A549 (cell line): ENCODE measurements at regions not wholly inside any gene's neighbourhood (a gene's known extent, or its start where the extent isn't known, plus 50 kb on each side); places are given as distances from the start of the nearest gene placed in this dataset.
A peak's percentile ranks its signal among the peaks of the same experiment; 100 is the strongest.

Source experiments
- ATAC-seq, 2 experiments: fragments of 200-7000 bp in 1 of 2; fragments of >200 bp in 1 of 2; cut with Nextera tagmentation in 1 of 2; cut with Tn5 transposase in 1 of 2; 3 replicates each; pipeline versions ENCODE4 v1.8.0 to v1.9.1; 2018 to 2020; ENCODE audit warnings: mild to moderate bottlenecking in 1 of 2, moderate library complexity in 1 of 2
- CTCF ChIA-PET: fragments of 300-600 bp; sonication (Branson Sonifier 250); formaldehyde crosslinking; extraction: SDS; loops from one replicate; lab custom pipeline; 2021; ENCODE audit warnings: antibody characterized with exemption, inconsistent platforms; lab: Yijun Ruan, JAX
- POLR2A ChIA-PET: fragments of 350-600 bp; formaldehyde crosslinking; extraction: SDS; loops from one replicate; lab custom pipeline; 2021; ENCODE audit warnings: antibody characterized with exemption, inconsistent platforms; lab: Yijun Ruan, JAX
- DNase-seq, 2 experiments: peaks; one replicate each; pipeline versions ENCODE4 v3.0.0 to v3.0.0-alpha.2; 2011 to 2016; ENCODE audit warnings: low read depth in 1 of 2, low spot score in 1 of 2
- FAIRE-seq: peaks from 2 replicates; lab custom pipeline; 2011; peaks lifted over from hg19 to GRCh38; lab: Jason Lieb, UNC
- H3K27ac ChIP-seq, 2 experiments: fragments of >200 bp; sonication (Bioruptor Twin); formaldehyde crosslinking; 3 replicates each; pipeline ENCODE4 v1.5.1; 2016 to 2017
- H3K4me1 ChIP-seq: fragments of >200 bp; sonication (Bioruptor Twin); formaldehyde crosslinking; 3 replicates; pipeline ENCODE4 v1.6.1; 2016
- H3K4me2 ChIP-seq: fragments of >200 bp; sonication (Bioruptor Twin); formaldehyde crosslinking; 3 replicates; pipeline ENCODE4 v1.6.1; 2016
- H3K4me3 ChIP-seq: fragments of >200 bp; sonication (Bioruptor Twin); formaldehyde crosslinking; 3 replicates; pipeline ENCODE4 v1.5.1; 2016
- H3K9me3 ChIP-seq: fragments of >200 bp; sonication (Bioruptor Twin); formaldehyde crosslinking; 3 replicates; pipeline ENCODE4 v1.6.1; 2016
- BHLHE40 ChIP-seq: IDR thresholded peaks from 2 replicates; pipeline ENCODE4 v1.6.1; 2012; ENCODE audit warnings: low read depth, low read length, inconsistent platforms
- CBX8 ChIP-seq: fragments of 200-600 bp; sonication (generic); IDR thresholded peaks from 2 replicates; pipeline ENCODE4 v1.6.1; 2016
- FOSL2 ChIP-seq, 2 experiments: fragments of 450-650 bp in 1 of 2; fragments of >200 bp in 1 of 2; sonication (Bioruptor Twin) in 1 of 2; formaldehyde crosslinking; IDR thresholded peaks; 2 replicates each; pipeline versions ENCODE4 v1.5.0 to v1.6.1; 2016 to 2020; ENCODE audit warnings: mild to moderate bottlenecking in 1 of 2, moderate library complexity in 1 of 2
- FOXS1 ChIP-seq: fragments of 250-450 bp; sonication (Bioruptor Pico); IDR thresholded peaks from 2 replicates; pipeline ENCODE4 v1.5.0; 2020; ENCODE audit warnings: mild to moderate bottlenecking, moderate library complexity
- HOXB13 ChIP-seq: fragments of 250-450 bp; sonication (Bioruptor Pico); IDR thresholded peaks from 2 replicates; pipeline ENCODE4 v1.5.0; 2020; ENCODE audit warnings: low read depth, mild to moderate bottlenecking, moderate library complexity
- JUN ChIP-seq, 2 experiments: fragments of >200 bp; sonication (Bioruptor Twin); formaldehyde crosslinking; IDR thresholded peaks; 2 replicates in 1 of 2; 3 replicates in 1 of 2; pipeline ENCODE4 v1.6.1; 2016 to 2017
- KDM5A ChIP-seq: fragments of 200-600 bp; sonication (generic); IDR thresholded peaks from 2 replicates; pipeline ENCODE4 v1.6.1; 2016; ENCODE audit warnings: antibody characterized with exemption, mild to moderate bottlenecking
- MAFK ChIP-seq: fragments of 450-650 bp; IDR thresholded peaks from 2 replicates; pipeline ENCODE4 v1.6.1; 2014; ENCODE audit not compliant: partially characterized antibody
- POLR2AphosphoS2 ChIP-seq: conservative IDR thresholded peaks from 2 replicates; pipeline ENCODE4 v1.6.1; 2012; ENCODE audit warnings: low read length, improper control_type of control experiment, inconsistent platforms
- RAD21 ChIP-seq, 2 experiments: fragments of >200 bp in 1 of 2; sonication (Bioruptor Twin) in 1 of 2; formaldehyde crosslinking in 1 of 2; IDR thresholded peaks in 1 of 2; conservative IDR thresholded peaks in 1 of 2; 2 replicates in 1 of 2; 3 replicates in 1 of 2; pipeline ENCODE4 v1.6.1; 2012 to 2018; ENCODE audit warnings: inconsistent platforms in 1 of 2
- RNF2 ChIP-seq: fragments of 200-600 bp; sonication (generic); IDR thresholded peaks from 2 replicates; pipeline ENCODE4 v1.6.1; 2016; ENCODE audit warnings: low read depth, mild to moderate bottlenecking, antibody characterized with exemption, moderate library complexity, borderline replicate concordance
- TFCP2L1 ChIP-seq: fragments of 250-450 bp; sonication (Bioruptor Pico); IDR thresholded peaks from 2 replicates; pipeline ENCODE4 v1.5.0; 2021; ENCODE audit warnings: mild to moderate bottlenecking
- ZC3H11A ChIP-seq: fragments of 450-650 bp; IDR thresholded peaks from 2 replicates; pipeline ENCODE4 v1.6.1; 2014; ENCODE audit warnings: antibody characterized with exemption, mild to moderate bottlenecking
- ZNF302 ChIP-seq: fragments of 250-450 bp; sonication (Bioruptor Pico); IDR thresholded peaks from 2 replicates; pipeline ENCODE4 v1.9.0; 2021; ENCODE audit warnings: inconsistent platforms, mild to moderate bottlenecking, moderate library complexity
- WGBS: methylation state at CpG from one replicate; pipeline ENCODE4 v1.1.6; 2017; ENCODE audit errors: missing lambda C conversion rate; 5-methylcytosine and 5-hydroxymethylcytosine counted together
- TF ChIP-seq, protein P1 (sequence below): fragments of 250-450 bp; sonication (Bioruptor Pico); IDR thresholded peaks from 2 replicates; pipeline ENCODE4 v1.5.0; 2021; ENCODE audit warnings: mild to moderate bottlenecking, moderate library complexity, borderline replicate concordance
- TF ChIP-seq, protein P2 (sequence below): IDR thresholded peaks from 2 replicates; pipeline ENCODE4 v1.6.1; 2012
- TF ChIP-seq, protein P3 (sequence below): IDR thresholded peaks from 2 replicates; pipeline ENCODE4 v1.6.1; 2012; ENCODE audit warnings: low read depth, borderline replicate concordance

GRCh38 chr12:126538888-126539287 is 1473.7 kb downstream of the AACS start:
- peak; percentile 48 for TF ChIP-seq MAFK
- TF ChIP-seq, protein P1, sequence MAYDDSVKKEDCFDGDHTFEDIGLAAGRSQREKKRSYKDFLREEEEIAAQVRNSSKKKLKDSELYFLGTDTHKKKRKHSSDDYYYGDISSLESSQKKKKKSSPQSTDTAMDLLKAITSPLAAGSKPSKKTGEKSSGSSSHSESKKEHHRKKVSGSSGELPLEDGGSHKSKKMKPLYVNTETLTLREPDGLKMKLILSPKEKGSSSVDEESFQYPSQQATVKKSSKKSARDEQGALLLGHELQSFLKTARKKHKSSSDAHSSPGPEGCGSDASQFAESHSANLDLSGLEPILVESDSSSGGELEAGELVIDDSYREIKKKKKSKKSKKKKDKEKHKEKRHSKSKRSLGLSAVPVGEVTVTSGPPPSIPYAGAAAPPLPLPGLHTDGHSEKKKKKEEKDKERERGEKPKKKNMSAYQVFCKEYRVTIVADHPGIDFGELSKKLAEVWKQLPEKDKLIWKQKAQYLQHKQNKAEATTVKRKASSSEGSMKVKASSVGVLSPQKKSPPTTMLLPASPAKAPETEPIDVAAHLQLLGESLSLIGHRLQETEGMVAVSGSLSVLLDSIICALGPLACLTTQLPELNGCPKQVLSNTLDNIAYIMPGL (CRISPR knock-in tag) = no peak
- ChIA-PET POLR2A (no interaction called here), CTCF (interaction anchor here (0.8 kb wide), 1 partner anchor 1256 kb away, joined by 3 read pairs; no protein-coding TSS in a partner anchor)
- 3% methylated on average over 2 of the region's 2 CpGs for WGBS
- H3K4me2 ChIP-seq = no peak overlapping the region
- no peak for FAIRE-seq
- DNase-seq = no peak
- H3K9me3 ChIP-seq = peaks cover 2% of the 10 kb centered on the region; the same call in 1 of the 3 replicates
- H3K4me1 ChIP-seq = no peaks in the 10 kb centered on the region
- no peak overlapping the region for H3K27ac ChIP-seq
- ATAC-seq = no peak
- no peak overlapping the region for H3K4me3 ChIP-seq

DNA sequence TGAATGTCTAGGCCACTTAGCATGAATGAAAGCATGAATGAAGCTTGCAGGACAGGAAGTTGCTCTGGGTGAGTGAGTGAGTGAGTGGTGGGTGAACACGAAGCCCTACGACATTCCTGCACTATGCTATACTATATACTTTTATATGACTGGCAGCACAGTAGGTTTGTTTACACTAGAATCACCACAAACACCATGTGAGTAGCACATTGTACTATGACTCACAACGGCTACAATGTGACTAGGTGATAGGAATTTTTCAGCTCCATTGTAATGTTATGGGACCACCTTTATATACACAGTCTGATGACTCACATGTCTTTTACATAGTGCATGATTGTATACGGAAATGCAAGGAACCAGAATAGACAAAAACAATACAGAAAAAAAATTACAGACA is 1480.2 kb downstream of the AACS start:
- no peak for FAIRE-seq
- TF ChIP-seq ZC3H11A (no peak), FOSL2 (IDR thresholded peaks at IDR 0.05) (no peak), FOSL2 (CRISPR knock-in tag; IDR thresholded peaks at IDR 0.05) (peak; percentile 10; the same call in 1 of the 2 replicates), CBX8 (no peak), HOXB13 (CRISPR knock-in tag) (no peak)
- TF ChIP-seq, protein P2, sequence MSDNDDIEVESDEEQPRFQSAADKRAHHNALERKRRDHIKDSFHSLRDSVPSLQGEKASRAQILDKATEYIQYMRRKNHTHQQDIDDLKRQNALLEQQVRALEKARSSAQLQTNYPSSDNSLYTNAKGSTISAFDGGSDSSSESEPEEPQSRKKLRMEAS = no peak
- Histone ChIP-seq H3K9me3 (0 out of 3 replicates have a peak, but pooled peaks cover 2% of the 10 kb centered on the region), H3K4me3 (no peak overlapping the region), H3K4me1 (no peaks in the 10 kb centered on the region), H3K27ac (no peak overlapping the region), H3K4me2 (no peak overlapping the region)
- ATAC-seq = no peak
- 5% methylated on average over 4 of the region's 4 CpGs for WGBS
- POLR2A ChIA-PET = no interaction called here
- CTCF ChIA-PET = interaction anchor here (0.6 kb wide), 1 partner anchor 1145 kb away, joined by 3 read pairs; no protein-coding TSS in a partner anchor
- DNase-seq = peak in 1 of 2 experiments; percentile 9

GRCh38 chr12:126547905-126548304 is 1482.7 kb downstream of the AACS start:
- CTCF ChIA-PET = no interaction called here
- 28% methylated on average over 10 of the region's 10 CpGs for WGBS
- Histone ChIP-seq H3K4me2 (no peak overlapping the region), H3K9me3 (no peaks in the 10 kb centered on the region), H3K4me3 (no peak overlapping the region), H3K4me1 (no peaks in the 10 kb centered on the region)
- no peak for ATAC-seq
- TF ChIP-seq POLR2AphosphoS2 (no peak), TFCP2L1 (no peak), FOXS1 (CRISPR knock-in tag) (no peak), RAD21 (conservative IDR thresholded peaks at IDR 0.05 in 1 of 2, IDR thresholded peaks at IDR 0.05 in 1 of 2) (no peak), RNF2 (no peak), BHLHE40 (no peak), KDM5A (no peak), ZNF302 (CRISPR knock-in tag) (no peak), JUN (IDR thresholded peaks at IDR 0.05) (no peak)
- TF ChIP-seq, protein P1 (CRISPR knock-in tag) = no peak
- TF ChIP-seq, protein P3, sequence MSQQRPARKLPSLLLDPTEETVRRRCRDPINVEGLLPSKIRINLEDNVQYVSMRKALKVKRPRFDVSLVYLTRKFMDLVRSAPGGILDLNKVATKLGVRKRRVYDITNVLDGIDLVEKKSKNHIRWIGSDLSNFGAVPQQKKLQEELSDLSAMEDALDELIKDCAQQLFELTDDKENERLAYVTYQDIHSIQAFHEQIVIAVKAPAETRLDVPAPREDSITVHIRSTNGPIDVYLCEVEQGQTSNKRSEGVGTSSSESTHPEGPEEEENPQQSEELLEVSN = no peak
- TF ChIP-seq, all 56 proteins: peak for 0
- H3K27ac ChIP-seq = no peak overlapping the region
- no peak for DNase-seq
- no peak for FAIRE-seq
- POLR2A ChIA-PET = no interaction called here
